K562 (cell line): ENCODE measurements at regions not wholly inside any gene's neighbourhood (a gene's known extent, or its start where the extent isn't known, plus 50 kb on each side); places are given as distances from the start of the nearest gene placed in this dataset.
A peak's percentile ranks its signal among the peaks of the same experiment; 100 is the strongest.

Experiments used
- ATAC-seq: fragments of 200-7000 bp; cut with Tn5 transposase; 3 replicates; pipeline ENCODE4 v1.9.1; 2020; ENCODE audit warnings: moderate library complexity
- BruUV-seq: library from RNA; stranded (reverse); fragments of 400-500 nt; replicated peaks from 2 replicates; lab custom pipeline; 2021; lab: Mats Ljungman, UMichigan
- CTCF ChIA-PET: fragments of 300-600 bp; formaldehyde crosslinking; extraction: SDS; loops from one replicate; lab custom pipeline; 2021; ENCODE audit warnings: low intra/inter-chr PET ratio; lab: Yijun Ruan, JAX
- POLR2A ChIA-PET: fragments of 300-600, 350-650 bp; sonication (Branson Sonifier 250); formaldehyde crosslinking; extraction: SDS; loops from one replicate; lab custom pipeline; 2021; ENCODE audit warnings: antibody characterized with exemption, inconsistent platforms; lab: Yijun Ruan, JAX
- DNase-seq, 4 experiments: peaks; one replicate each; pipeline versions ENCODE4 v3.0.0 to v3.0.0-alpha.2; 2011 to 2018; ENCODE audit warnings: low spot score in 3 of 4, mixed read lengths in 3 of 4; ENCODE audit errors: extremely low read depth in 1 of 4
- FAIRE-seq: peaks from 2 replicates; lab custom pipeline; 2011; peaks lifted over from hg19 to GRCh38; lab: Jason Lieb, UNC
- H2AFZ ChIP-seq: 2 replicates; pipeline ENCODE4 v1.6.0; 2011; ENCODE audit warnings: low read depth, low read length, control low read depth, inconsistent platforms
- H3K27ac ChIP-seq: fragments of 200-600 bp; 3 replicates; pipeline ENCODE4 v1.8.0; 2011; ENCODE audit warnings: low read depth, mild to moderate bottlenecking, control low read depth, inconsistent platforms, low read length, moderate library complexity, mixed read lengths; ENCODE audit errors: extremely low read depth
- H3K27me3 ChIP-seq, 2 experiments: fragments of 300-600 bp in 1 of 2; 2 replicates in 1 of 2; 3 replicates in 1 of 2; pipeline versions ENCODE4 v1.6.0 to v1.8.0; 2011; ENCODE audit warnings: inconsistent platforms in 2 of 2, low read length in 2 of 2, mild to moderate bottlenecking in 1 of 2, mixed read lengths in 1 of 2, moderate library complexity in 1 of 2; ENCODE audit not compliant: control insufficient read depth in 2 of 2, insufficient read depth in 2 of 2
- H3K36me3 ChIP-seq: fragments of 300-600 bp; 3 replicates; pipeline ENCODE4 v1.8.0; 2011; ENCODE audit warnings: mild to moderate bottlenecking, low read length, inconsistent platforms; ENCODE audit not compliant: control insufficient read depth, insufficient read depth
- H3K4me1 ChIP-seq, 2 experiments: fragments of 200-600 bp in 1 of 2; replicated peaks in 1 of 2; 2 replicates in 1 of 2; 3 replicates in 1 of 2; pipeline versions ENCODE4 v1.5.1 to v1.8.0; 2011; ENCODE audit warnings: inconsistent platforms in 2 of 2, low read length in 2 of 2, mild to moderate bottlenecking in 1 of 2, mixed read lengths in 1 of 2, moderate library complexity in 1 of 2; ENCODE audit not compliant: control insufficient read depth in 2 of 2, insufficient read depth in 2 of 2
- H3K4me2 ChIP-seq: 2 replicates; pipeline ENCODE4 v1.6.1; 2011; ENCODE audit warnings: low read length, control low read depth, inconsistent platforms, mixed read lengths; ENCODE audit not compliant: insufficient read depth
- H3K4me3 ChIP-seq: fragments of 200-600 bp; sonication (generic), shearing (Covaris generic); 2 replicates; pipeline ENCODE4 v1.5.1; 2016; ENCODE audit warnings: control low read depth, inconsistent platforms
- H3K79me2 ChIP-seq: fragments of 200-600 bp; 3 replicates; pipeline ENCODE4 v1.8.0; 2011; ENCODE audit warnings: low read length, inconsistent platforms; ENCODE audit not compliant: control insufficient read depth, insufficient read depth
- H3K9ac ChIP-seq, 2 experiments: 2 replicates each; pipeline versions ENCODE4 v1.6.0 to v1.6.1; 2011; ENCODE audit warnings: low read depth in 2 of 2, low read length in 2 of 2, control low read depth in 1 of 2, inconsistent platforms in 1 of 2, mild to moderate bottlenecking in 1 of 2, mixed read lengths in 1 of 2; ENCODE audit not compliant: insufficient read depth in 1 of 2
- H3K9me1 ChIP-seq: one replicate; pipeline ENCODE4 v1.6.0; 2011; ENCODE audit warnings: inconsistent platforms, mild to moderate bottlenecking, low read length, moderate library complexity; ENCODE audit not compliant: control insufficient read depth, insufficient read depth
- H3K9me3 ChIP-seq: replicated peaks from 2 replicates; pipeline ENCODE4 v1.5.1; 2011; ENCODE audit warnings: low read depth, low read length, inconsistent platforms; ENCODE audit not compliant: control insufficient read depth, insufficient read depth
- H4K20me1 ChIP-seq: replicated peaks from 2 replicates; pipeline ENCODE4 v1.6.1; 2011; ENCODE audit warnings: low read length, inconsistent platforms, mixed read lengths; ENCODE audit not compliant: control insufficient read depth, insufficient read depth
- EGR1 ChIP-seq: fragments of 450-650 bp; conservative IDR thresholded peaks from 2 replicates; pipeline ENCODE4 v1.6.1; 2017; ENCODE audit warnings: mild to moderate bottlenecking
- LEF1 ChIP-seq: fragments of 450-650 bp; IDR thresholded peaks from 2 replicates; pipeline ENCODE4 v1.6.1; 2016; ENCODE audit warnings: mild to moderate bottlenecking
- MYBL2 ChIP-seq, 2 experiments: fragments of 450-650 bp in 1 of 2; sonication (generic) in 1 of 2; formaldehyde crosslinking in 1 of 2; IDR thresholded peaks; 2 replicates each; pipeline versions ENCODE4 v1.6.1 to v1.8.1; 2017 to 2022; ENCODE audit warnings: borderline replicate concordance in 1 of 2, inconsistent platforms in 1 of 2, low read depth in 1 of 2, mild to moderate bottlenecking in 1 of 2, missing genetic modification reagents in 1 of 2, moderate library complexity in 1 of 2
- NONO ChIP-seq, 2 experiments: fragments of 200-400 bp in 1 of 2; fragments of 450-650 bp in 1 of 2; formaldehyde crosslinking in 1 of 2; IDR thresholded peaks; 2 replicates each; pipeline ENCODE4 v1.6.1; 2017; ENCODE audit warnings: low read depth in 2 of 2, mild to moderate bottlenecking in 2 of 2, moderate library complexity in 2 of 2, low read length in 1 of 2
- PHF20 ChIP-seq: fragments of 450-650 bp; IDR thresholded peaks from 2 replicates; pipeline ENCODE4 v1.6.1; 2018; ENCODE audit not compliant: partially characterized antibody
- TRIM24 ChIP-seq, 2 experiments: fragments of 450-650 bp; IDR thresholded peaks; 2 replicates each; pipeline ENCODE4 v1.6.1; 2016
- ZBTB43 ChIP-seq: sonication (generic); formaldehyde crosslinking; IDR thresholded peaks from 2 replicates; pipeline ENCODE4 v1.8.0; 2023; ENCODE audit warnings: mild to moderate bottlenecking, missing genetic modification reagents
- WGBS: fragments of 100-300 bp; shearing (Covaris generic); methylation state at CpG from one replicate; pipeline ENCODE4 v1.1.6; 2016; ENCODE audit warnings: low coverage, mixed read lengths; ENCODE audit not compliant: insufficient coverage; ENCODE audit errors: missing lambda C conversion rate; 5-methylcytosine and 5-hydroxymethylcytosine counted together
- in situ Hi-C: fragments of 300-500 bp; cut with MboI; formaldehyde crosslinking; loops from 4 replicates; pipeline ENCODE4 v1.15.0; 2018; ENCODE audit warnings: inconsistent platforms, mixed read lengths
- intact Hi-C: fragments of 100-400 bp; cut with micrococcal nuclease; formaldehyde crosslinking; loops from 2 replicates; pipeline ENCODE4 v1.14.2; 2022

- no peak overlapping the region for H3K27ac ChIP-seq
- DNase-seq (no peak), FAIRE-seq (no peak), ATAC-seq (no peak)
- 6% methylated on average over 5 of the region's 8 CpGs for WGBS
- H3K9me3 ChIP-seq = no peaks in the 10 kb centered on the region
- H3K79me2 ChIP-seq = no peaks in the 10 kb centered on the region
- H3K36me3 ChIP-seq = no peaks in the 10 kb centered on the region
- peaks cover 0 to 15% of the 10 kb centered on the region in 2 experiments; a peak in 2 of 5 replicates for H3K27me3 ChIP-seq
- intact Hi-C loops (no loop called here), in situ Hi-C loops (no loop called here)
- no peak overlapping the region for H3K4me3 ChIP-seq
- H4K20me1 ChIP-seq = no peaks in the 10 kb centered on the region
- no TSS peak for BruUV-seq
- TF ChIP-seq MYBL2 (IDR thresholded peaks at IDR 0.05; ENCODE audit: low read depth) (no peak), MYBL2 (CRISPR knock-in tag; IDR thresholded peaks at IDR 0.05; ENCODE audit: borderline replicate concordance) (no peak), PHF20 (peak; percentile 21), EGR1 (peak; percentile 91), TRIM24 (IDR thresholded peaks at IDR 0.05) (0 out of 4 replicates have a peak, but pooled peaks of 1 of the 2 experiments have one; percentile 28), LEF1 (no peak), NONO (IDR thresholded peaks at IDR 0.05; ENCODE audit: low read depth in 2 of 2, low read length in 1 of 2) (no peak), ZBTB43 (CRISPR knock-in tag) (no peak)
- no peak overlapping the region for H3K4me2 ChIP-seq
- no peaks in the 10 kb centered on the region for H3K9me1 ChIP-seq
- ChIA-PET CTCF (no interaction called here), POLR2A (no interaction called here)
- peaks cover 0 to 7% of the 10 kb centered on the region in 2 experiments; a peak in 2 of 5 replicates for H3K4me1 ChIP-seq
- H3K9ac ChIP-seq = no peak overlapping the region
- no peak overlapping the region for H2AFZ ChIP-seq
These were observed 160.7 kb upstream of the COBL start for GRCh38 chr7:51477323-51477722.
